ENCODE measurements at regions not wholly inside any gene's neighbourhood (a gene's known extent, or its start where the extent isn't known, plus 50 kb on each side); places are given as distances from the start of the nearest gene placed in this dataset.

- H3K27ac ChIP-seq, result no peak overlapping the region
These were observed 221.1 kb downstream of the ANAPC1 start for GRCh38 chr2:111662771-111663470.

GRCh38 chr2:111663471-111664274, 220.3 kb downstream of the ANAPC1 start:
- Mint-ChIP-seq H3K9me3 (peaks cover 9% of the 10 kb centered on the region), H3K27ac (no peak overlapping the region), H3K4me1 (peaks cover 13% of the 10 kb centered on the region), H3K27me3 (ENCODE audit: insufficient read depth, low read depth) (peaks cover 2% of the 10 kb centered on the region), H3K36me3 (no peaks in the 10 kb centered on the region), H3K4me3 (no peak overlapping the region)
- Histone ChIP-seq H3F3A (ENCODE audit: low read depth) (no peaks in the 10 kb centered on the region), H3K27me3 (no peaks in the 10 kb centered on the region), H4K20me1 (ENCODE audit: low read depth) (no peaks in the 10 kb centered on the region), H3K4me2 (no peak overlapping the region), H2AFZ (replicated peaks) (no peak overlapping the region), H3K4me1 (no peaks in the 10 kb centered on the region), H3K4me3 (no peak overlapping the region), H3K27ac (no peak overlapping the region), H3K9me3 (ENCODE audit: low read depth) (no peaks in the 10 kb centered on the region), H3K9ac (no peak overlapping the region), H3K79me2 (ENCODE audit: low read depth) (no peaks in the 10 kb centered on the region), H3K36me3 (no peaks in the 10 kb centered on the region)
- DNase-seq (ENCODE audit: low spot score), result no peak
- TF ChIP-seq CTCF (IDR thresholded peaks at IDR 0.05), result no peak
- TF ChIP-seq EZH2phosphoT487 (IDR thresholded peaks at IDR 0.05), result no peak
- no peak for TF ChIP-seq EZH2 (IDR thresholded peaks at IDR 0.05)

More at GRCh38 chr2:111662771-111663470, 221.1 kb downstream of the ANAPC1 start:
- H3F3A ChIP-seq (ENCODE audit: low read depth), result no peaks in the 10 kb centered on the region
- Mint-ChIP-seq H3K36me3 (no peaks in the 10 kb centered on the region), H3K4me1 (peaks cover 13% of the 10 kb centered on the region), H3K4me3 (no peak overlapping the region), H3K27ac (no peak overlapping the region), H3K9me3 (peaks cover 4% of the 10 kb centered on the region), H3K27me3 (ENCODE audit: insufficient read depth, low read depth) (peaks cover 2% of the 10 kb centered on the region)
- TF ChIP-seq EZH2 (IDR thresholded peaks at IDR 0.05) (no peak), CTCF (IDR thresholded peaks at IDR 0.05) (no peak), EZH2phosphoT487 (IDR thresholded peaks at IDR 0.05) (no peak)
- H4K20me1 ChIP-seq (ENCODE audit: low read depth), result no peaks in the 10 kb centered on the region
- H2AFZ ChIP-seq (replicated peaks), result no peak overlapping the region
- H3K4me1 ChIP-seq, result no peaks in the 10 kb centered on the region
- DNase-seq (ENCODE audit: low spot score), result no peak
- H3K9ac ChIP-seq, result no peak overlapping the region
- H3K4me3 ChIP-seq, result no peak overlapping the region
- no peaks in the 10 kb centered on the region for H3K36me3 ChIP-seq
- no peak overlapping the region for H3K4me2 ChIP-seq
- no peaks in the 10 kb centered on the region for H3K27me3 ChIP-seq
- no peaks in the 10 kb centered on the region for H3K9me3 ChIP-seq (ENCODE audit: low read depth)
- no peaks in the 10 kb centered on the region for H3K79me2 ChIP-seq (ENCODE audit: low read depth)

GRCh38 chr2:111664275-111664850, 219.6 kb downstream of the ANAPC1 start:
- no peak overlapping the region for H3K4me3 Mint-ChIP-seq
- H3K27ac ChIP-seq, result no peak overlapping the region
- no peak for DNase-seq (ENCODE audit: low spot score)
- no peak for TF ChIP-seq EZH2 (IDR thresholded peaks at IDR 0.05)
- TF ChIP-seq CTCF (IDR thresholded peaks at IDR 0.05), result no peak
- no peak for TF ChIP-seq EZH2phosphoT487 (IDR thresholded peaks at IDR 0.05)
- H3K36me3 Mint-ChIP-seq, result no peaks in the 10 kb centered on the region
- no peaks in the 10 kb centered on the region for H4K20me1 ChIP-seq (ENCODE audit: low read depth)
- no peak overlapping the region for H2AFZ ChIP-seq (replicated peaks)
- H3K79me2 ChIP-seq (ENCODE audit: low read depth), result no peaks in the 10 kb centered on the region
- no peak overlapping the region for H3K4me2 ChIP-seq
- H3K27me3 Mint-ChIP-seq (ENCODE audit: insufficient read depth, low read depth), result peaks cover 2% of the 10 kb centered on the region
- no peak overlapping the region for H3K4me3 ChIP-seq
- no peaks in the 10 kb centered on the region for H3K27me3 ChIP-seq
- H3K9ac ChIP-seq, result no peak overlapping the region
- no peaks in the 10 kb centered on the region for H3K36me3 ChIP-seq
- H3K4me1 Mint-ChIP-seq, result peaks cover 12% of the 10 kb centered on the region
- no peaks in the 10 kb centered on the region for H3F3A ChIP-seq (ENCODE audit: low read depth)
- no peaks in the 10 kb centered on the region for H3K4me1 ChIP-seq
- H3K27ac Mint-ChIP-seq, result no peak overlapping the region
- H3K9me3 ChIP-seq (ENCODE audit: low read depth), result no peaks in the 10 kb centered on the region
- peaks cover 9% of the 10 kb centered on the region for H3K9me3 Mint-ChIP-seq

All from neural progenitor cell (in vitro differentiated cells).